Peyer's patch (tissue), 4 donors: ENCODE measurements at regions not wholly inside any gene's neighbourhood (a gene's known extent, or its start where the extent isn't known, plus 50 kb on each side); places are given as distances from the start of the nearest gene placed in this dataset.

ENCODE experiments used
- POLR2A ChIP-seq, 2 donors: fragments of 450-650 bp; IDR thresholded peaks; one replicate each; pipeline ENCODE4 v1.5.1; 2017; ENCODE audit warnings: antibody characterized with exemption in 2 of 2, mild to moderate bottlenecking in 2 of 2, moderate library complexity in 2 of 2
- TF ChIP-seq, protein P1 (sequence below), 6 experiments: fragments of 450-650 bp in 4 of 6; fragments of 200-600 bp in 2 of 6; sonication (generic) in 1 of 6; IDR thresholded peaks; one replicate each; pipeline ENCODE4 v1.5.1; 2017 to 2019; ENCODE audit warnings: antibody characterized with exemption in 6 of 6, mild to moderate bottlenecking in 3 of 6, moderate library complexity in 1 of 6

GRCh38 chrX:114390251-114390796 lies 193.6 kb upstream of the HTR2C start:
- TF ChIP-seq, protein P1, sequence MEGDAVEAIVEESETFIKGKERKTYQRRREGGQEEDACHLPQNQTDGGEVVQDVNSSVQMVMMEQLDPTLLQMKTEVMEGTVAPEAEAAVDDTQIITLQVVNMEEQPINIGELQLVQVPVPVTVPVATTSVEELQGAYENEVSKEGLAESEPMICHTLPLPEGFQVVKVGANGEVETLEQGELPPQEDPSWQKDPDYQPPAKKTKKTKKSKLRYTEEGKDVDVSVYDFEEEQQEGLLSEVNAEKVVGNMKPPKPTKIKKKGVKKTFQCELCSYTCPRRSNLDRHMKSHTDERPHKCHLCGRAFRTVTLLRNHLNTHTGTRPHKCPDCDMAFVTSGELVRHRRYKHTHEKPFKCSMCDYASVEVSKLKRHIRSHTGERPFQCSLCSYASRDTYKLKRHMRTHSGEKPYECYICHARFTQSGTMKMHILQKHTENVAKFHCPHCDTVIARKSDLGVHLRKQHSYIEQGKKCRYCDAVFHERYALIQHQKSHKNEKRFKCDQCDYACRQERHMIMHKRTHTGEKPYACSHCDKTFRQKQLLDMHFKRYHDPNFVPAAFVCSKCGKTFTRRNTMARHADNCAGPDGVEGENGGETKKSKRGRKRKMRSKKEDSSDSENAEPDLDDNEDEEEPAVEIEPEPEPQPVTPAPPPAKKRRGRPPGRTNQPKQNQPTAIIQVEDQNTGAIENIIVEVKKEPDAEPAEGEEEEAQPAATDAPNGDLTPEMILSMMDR (IDR thresholded peaks at IDR 0.05), result no peak
- no peak for TF ChIP-seq POLR2A (IDR thresholded peaks at IDR 0.05)
